Fibroblast of lung (primary cell): ENCODE measurements at regions not wholly inside any gene's neighbourhood (a gene's known extent, or its start where the extent isn't known, plus 50 kb on each side); places are given as distances from the start of the nearest gene placed in this dataset.

ENCODE experiments used
- CTCF ChIP-seq, 2 donors: IDR thresholded peaks in 1 of 2; conservative IDR thresholded peaks in 1 of 2; 1 replicate in 1 of 2; 2 replicates in 1 of 2; pipeline ENCODE4 v1.5.1; 2011 to 2012; ENCODE audit warnings: low read length in 2 of 2, control low read depth in 1 of 2, inconsistent platforms in 1 of 2, low read depth in 1 of 2, mild to moderate bottlenecking in 1 of 2
- EZH2 ChIP-seq: IDR thresholded peaks from 2 replicates; pipeline ENCODE4 v1.5.1; 2012; ENCODE audit warnings: low read length, control low read depth, mild to moderate bottlenecking; ENCODE audit errors: missing control alignments

DNA sequence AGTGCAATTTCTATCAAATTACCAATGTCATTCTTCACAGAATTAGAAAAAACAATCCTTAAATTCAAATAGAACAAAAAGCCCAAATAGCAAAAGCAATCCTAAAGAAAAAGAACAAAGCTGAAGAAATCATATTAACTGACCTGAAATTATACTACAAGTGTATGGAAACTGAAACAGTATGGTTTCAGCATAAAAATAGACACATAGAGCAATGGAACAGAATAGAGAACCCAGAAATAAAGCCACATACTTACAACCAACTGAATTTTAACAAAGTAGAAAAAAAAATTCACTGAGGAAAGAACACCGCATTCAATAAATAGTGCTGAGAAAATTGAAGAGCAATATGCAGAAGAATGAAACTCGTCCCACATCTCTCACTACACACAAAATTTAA lies 142.0 kb upstream of the CHRM2 start:
- no peak for TF ChIP-seq CTCF (conservative IDR thresholded peaks at IDR 0.05 in 1 of 2, IDR thresholded peaks at IDR 0.05 in 1 of 2; ENCODE audit: low read depth in 1 of 2, low read length in 2 of 2)
- TF ChIP-seq EZH2, result no peak
